Vagina (tissue), 2 donors: ENCODE measurements at regions not wholly inside any gene's neighbourhood (a gene's known extent, or its start where the extent isn't known, plus 50 kb on each side); places are given as distances from the start of the nearest gene placed in this dataset.
A peak's percentile ranks its signal among the peaks of the same experiment; 100 is the strongest.

Experiments used
- DNase-seq, 2 donors: peaks; one replicate each; pipeline ENCODE4 v3.0.0-alpha.2; 2017; ENCODE audit errors: extremely low spot score in 2 of 2
- H3K27ac ChIP-seq: fragments of 200-600 bp; sonication (generic); one replicate; pipeline ENCODE4 v1.5.1; 2019
- H3K27me3 ChIP-seq: fragments of 200-600 bp; sonication (generic); one replicate; pipeline ENCODE4 v1.5.1; 2019
- H3K36me3 ChIP-seq, 2 donors: fragments of 200-600 bp; sonication (generic); one replicate each; pipeline ENCODE4 v1.5.1; 2017 to 2019
- H3K4me1 ChIP-seq: fragments of 200-600 bp; sonication (generic); one replicate; pipeline ENCODE4 v1.5.1; 2019
- H3K4me3 ChIP-seq, 2 donors: fragments of 200-600 bp; sonication (generic); 1 replicate in 1 of 2; 2 replicates in 1 of 2; pipeline ENCODE4 v1.5.1; 2016 to 2019
- H3K9me3 ChIP-seq: fragments of 200-600 bp; sonication (generic); one replicate; pipeline ENCODE4 v1.5.1; 2019
- POLR2A ChIP-seq, 2 donors: fragments of 450-650 bp; IDR thresholded peaks; one replicate each; pipeline ENCODE4 v1.6.1; 2017; ENCODE audit warnings: antibody characterized with exemption in 2 of 2, mild to moderate bottlenecking in 2 of 2, moderate library complexity in 2 of 2
- POLR2AphosphoS5 ChIP-seq, 2 donors: sonication (generic); formaldehyde crosslinking; IDR thresholded peaks; one replicate each; pipeline ENCODE4 v1.9.0; 2017; ENCODE audit warnings: antibody characterized with exemption in 2 of 2, mild to moderate bottlenecking in 2 of 2, low read depth in 1 of 2; ENCODE audit not compliant: insufficient read depth in 1 of 2
- intact Hi-C: fragments of 100-400 bp; cut with DNase I; formaldehyde crosslinking; loops from one replicate; pipeline ENCODE4 v1.15.1; 2023
- TF ChIP-seq, protein P1 (sequence below), 3 experiments: fragments of 450-650 bp in 2 of 3; fragments of 200-600 bp in 1 of 3; sonication (generic) in 1 of 3; IDR thresholded peaks; one replicate each; pipeline ENCODE4 v1.5.1; 2017 to 2019; ENCODE audit warnings: antibody characterized with exemption in 3 of 3, mild to moderate bottlenecking in 2 of 3, moderate library complexity in 2 of 3

DNA sequence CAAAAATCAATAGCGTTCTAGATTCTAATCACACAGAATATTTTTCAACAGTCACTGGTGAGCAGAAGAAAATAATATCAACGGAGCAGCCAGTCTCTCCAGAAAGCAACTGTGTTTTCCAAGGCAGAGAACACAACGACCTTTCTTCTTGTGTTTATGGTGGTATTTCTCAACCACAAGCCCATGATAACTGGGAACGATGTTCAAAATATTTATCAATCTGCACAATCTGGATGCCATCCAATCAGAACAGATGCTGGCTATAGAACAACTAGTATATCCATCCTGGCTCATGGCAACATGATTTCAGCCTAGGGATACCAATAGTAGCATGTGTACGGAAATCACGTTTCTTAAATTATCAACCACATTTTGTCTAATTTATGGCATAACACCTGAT is 162.7 kb upstream of the RUNX1 start:
- no peaks in the 10 kb centered on the region for H3K36me3 ChIP-seq
- no peaks in the 10 kb centered on the region for H3K9me3 ChIP-seq
- peak overlapping the region; percentile 61 for H3K27ac ChIP-seq
- no peak overlapping the region for H3K4me3 ChIP-seq
- TF ChIP-seq POLR2AphosphoS5 (IDR thresholded peaks at IDR 0.05; ENCODE audit: insufficient read depth in 1 of 2, low read depth in 1 of 2) (no peak), POLR2A (IDR thresholded peaks at IDR 0.05) (no peak)
- TF ChIP-seq, protein P1, sequence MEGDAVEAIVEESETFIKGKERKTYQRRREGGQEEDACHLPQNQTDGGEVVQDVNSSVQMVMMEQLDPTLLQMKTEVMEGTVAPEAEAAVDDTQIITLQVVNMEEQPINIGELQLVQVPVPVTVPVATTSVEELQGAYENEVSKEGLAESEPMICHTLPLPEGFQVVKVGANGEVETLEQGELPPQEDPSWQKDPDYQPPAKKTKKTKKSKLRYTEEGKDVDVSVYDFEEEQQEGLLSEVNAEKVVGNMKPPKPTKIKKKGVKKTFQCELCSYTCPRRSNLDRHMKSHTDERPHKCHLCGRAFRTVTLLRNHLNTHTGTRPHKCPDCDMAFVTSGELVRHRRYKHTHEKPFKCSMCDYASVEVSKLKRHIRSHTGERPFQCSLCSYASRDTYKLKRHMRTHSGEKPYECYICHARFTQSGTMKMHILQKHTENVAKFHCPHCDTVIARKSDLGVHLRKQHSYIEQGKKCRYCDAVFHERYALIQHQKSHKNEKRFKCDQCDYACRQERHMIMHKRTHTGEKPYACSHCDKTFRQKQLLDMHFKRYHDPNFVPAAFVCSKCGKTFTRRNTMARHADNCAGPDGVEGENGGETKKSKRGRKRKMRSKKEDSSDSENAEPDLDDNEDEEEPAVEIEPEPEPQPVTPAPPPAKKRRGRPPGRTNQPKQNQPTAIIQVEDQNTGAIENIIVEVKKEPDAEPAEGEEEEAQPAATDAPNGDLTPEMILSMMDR (IDR thresholded peaks at IDR 0.05), result no peak
- no peak for DNase-seq
- intact Hi-C loops, result no loop called here
- peaks cover 23% of the 10 kb centered on the region for H3K4me1 ChIP-seq
- no peaks in the 10 kb centered on the region for H3K27me3 ChIP-seq

DNA sequence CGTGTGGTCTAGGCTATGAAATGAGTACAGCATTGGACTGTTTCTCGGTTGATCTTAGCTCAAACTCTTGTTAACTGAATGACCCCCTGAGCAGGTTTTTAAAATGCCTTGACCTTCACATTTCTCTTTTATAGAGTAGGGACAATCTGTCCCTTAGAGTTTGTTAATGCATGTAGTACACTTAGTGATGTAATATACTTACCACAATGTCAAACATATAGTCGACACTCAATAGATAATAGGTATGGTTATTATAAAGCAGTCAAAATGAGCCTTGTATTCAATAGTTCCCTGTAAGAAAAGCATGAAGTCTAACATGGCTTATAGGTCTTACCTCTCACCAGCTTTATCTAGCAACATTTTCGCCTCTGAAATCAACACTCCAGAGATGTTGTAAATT is 161.0 kb upstream of the RUNX1 start:
- H3K4me1 ChIP-seq, result peaks cover 23% of the 10 kb centered on the region
- peak overlapping the region; percentile 75 for H3K27ac ChIP-seq
- H3K4me3 ChIP-seq, result no peak overlapping the region
- TF ChIP-seq, protein P1 (IDR thresholded peaks at IDR 0.05), result no peak
- no peak for TF ChIP-seq POLR2AphosphoS5 (IDR thresholded peaks at IDR 0.05; ENCODE audit: insufficient read depth in 1 of 2, low read depth in 1 of 2)
- no peak for TF ChIP-seq POLR2A (IDR thresholded peaks at IDR 0.05)
- H3K27me3 ChIP-seq, result no peaks in the 10 kb centered on the region
- no peak for DNase-seq
- intact Hi-C loops, result no loop called here
- no peaks in the 10 kb centered on the region for H3K9me3 ChIP-seq
- H3K36me3 ChIP-seq, result no peaks in the 10 kb centered on the region

DNA sequence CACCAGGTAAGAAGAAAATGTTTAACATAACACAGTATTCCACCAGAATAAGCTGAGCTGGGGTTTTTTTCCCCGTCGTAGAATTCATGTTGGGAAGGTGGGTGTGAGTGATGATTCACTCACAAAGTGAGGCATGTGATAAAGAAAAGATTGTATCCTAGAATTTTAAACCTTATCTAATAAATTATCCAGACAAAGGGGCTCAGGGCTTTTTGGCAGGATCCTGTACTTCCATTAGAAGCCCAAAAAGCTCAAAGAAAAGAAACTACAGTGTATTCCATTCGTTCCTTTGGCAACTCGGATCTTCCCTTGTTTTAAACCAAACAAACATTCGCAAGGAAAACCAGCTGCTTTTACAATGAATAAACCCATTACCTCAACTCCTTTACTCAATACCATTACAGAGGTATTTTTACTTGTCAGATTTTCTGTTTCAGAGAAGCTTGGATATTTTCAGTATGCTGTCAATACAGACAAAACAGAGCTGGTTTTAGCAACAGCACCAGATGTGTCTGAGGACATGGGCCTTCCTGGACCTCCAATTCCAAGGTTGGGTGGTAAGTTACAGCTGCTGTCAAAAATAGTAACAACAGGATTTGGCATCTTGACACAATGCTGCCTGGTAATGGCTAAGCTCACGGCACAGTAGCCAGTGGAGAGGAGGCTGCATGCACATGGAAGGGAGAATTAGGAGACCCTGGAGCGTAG is 159.9 kb upstream of the RUNX1 start:
- H3K9me3 ChIP-seq, result no peaks in the 10 kb centered on the region
- H3K4me1 ChIP-seq, result peaks cover 32% of the 10 kb centered on the region
- DNase-seq, result no peak
- H3K27ac ChIP-seq, result peak overlapping the region; percentile 75
- intact Hi-C loops, result no loop called here
- no peak overlapping the region for H3K4me3 ChIP-seq
- TF ChIP-seq POLR2A (IDR thresholded peaks at IDR 0.05), result no peak
- TF ChIP-seq, protein P1 (IDR thresholded peaks at IDR 0.05), result no peak
- TF ChIP-seq POLR2AphosphoS5 (IDR thresholded peaks at IDR 0.05; ENCODE audit: insufficient read depth in 1 of 2, low read depth in 1 of 2), result no peak
- no peaks in the 10 kb centered on the region for H3K36me3 ChIP-seq
- no peaks in the 10 kb centered on the region for H3K27me3 ChIP-seq

DNA sequence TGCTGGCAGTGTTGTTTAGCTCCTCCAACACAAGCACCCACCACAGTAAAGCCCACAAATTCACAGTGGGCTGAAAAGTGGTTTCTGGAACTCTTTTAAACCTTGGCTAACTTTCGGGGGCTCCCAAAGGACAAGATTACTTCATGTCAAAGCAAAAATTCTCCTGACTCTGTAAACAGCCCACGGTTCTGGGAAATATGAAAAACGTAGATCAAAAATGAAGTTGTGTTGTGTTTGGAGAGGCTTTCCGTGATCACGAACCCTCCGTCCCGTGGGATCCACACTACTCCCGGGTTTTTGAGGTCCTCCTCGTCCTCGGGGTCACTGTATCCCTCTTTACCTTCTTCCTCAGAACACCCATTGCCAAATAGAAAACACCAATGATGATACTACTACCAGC is 159.0 kb upstream of the RUNX1 start:
- Histone ChIP-seq H3K4me3 (no peak overlapping the region), H3K27me3 (no peaks in the 10 kb centered on the region), H3K27ac (peak overlapping the region; percentile 75), H3K9me3 (no peaks in the 10 kb centered on the region), H3K36me3 (no peaks in the 10 kb centered on the region), H3K4me1 (peaks cover 40% of the 10 kb centered on the region)
- TF ChIP-seq, protein P1 (IDR thresholded peaks at IDR 0.05), result no peak
- TF ChIP-seq POLR2AphosphoS5 (IDR thresholded peaks at IDR 0.05; ENCODE audit: insufficient read depth in 1 of 2, low read depth in 1 of 2) (no peak), POLR2A (IDR thresholded peaks at IDR 0.05) (no peak)
- intact Hi-C loops, result no loop called here
- no peak for DNase-seq

DNA sequence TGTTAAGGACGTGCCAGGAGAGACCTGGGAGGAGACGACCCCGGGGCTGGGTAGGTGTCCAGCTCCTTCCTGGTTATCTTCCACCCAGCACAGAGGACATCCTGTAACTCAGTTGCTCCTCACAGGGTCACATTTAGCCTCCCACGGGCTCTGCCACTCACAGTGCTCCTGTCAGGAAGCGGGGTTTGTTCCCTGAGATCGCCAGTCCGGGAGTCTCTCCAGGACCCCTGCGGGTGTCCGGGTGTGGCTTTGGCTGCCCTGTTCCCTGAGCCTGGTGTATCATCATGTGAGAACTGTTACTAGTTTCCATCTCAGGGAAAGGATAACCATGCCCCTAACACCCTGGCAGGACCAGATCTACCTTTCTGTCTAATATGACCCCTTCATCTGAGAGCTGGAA is 158.2 kb upstream of the RUNX1 start:
- H3K9me3 ChIP-seq, result no peaks in the 10 kb centered on the region
- no peaks in the 10 kb centered on the region for H3K27me3 ChIP-seq
- no peak for TF ChIP-seq POLR2AphosphoS5 (IDR thresholded peaks at IDR 0.05; ENCODE audit: insufficient read depth in 1 of 2, low read depth in 1 of 2)
- TF ChIP-seq POLR2A (IDR thresholded peaks at IDR 0.05), result no peak
- TF ChIP-seq, protein P1 (IDR thresholded peaks at IDR 0.05), result no peak
- H3K4me3 ChIP-seq, result no peak overlapping the region
- no peak for DNase-seq
- intact Hi-C loops, result no loop called here
- H3K27ac ChIP-seq, result peak overlapping the region; percentile 75
- peaks cover 35% of the 10 kb centered on the region for H3K4me1 ChIP-seq
- no peaks in the 10 kb centered on the region for H3K36me3 ChIP-seq
